ENCODE measurements at regions not wholly inside any gene's neighbourhood (a gene's known extent, or its start where the extent isn't known, plus 50 kb on each side); places are given as distances from the start of the nearest gene placed in this dataset.

GRCh38 chr13:76023652-76024051 lies 387.5 kb downstream of the LMO7 start:
- peak; percentile 73 for DNase-seq (ENCODE audit: low read depth)

- DNase-seq (ENCODE audit: low read depth) = no peak
These were observed 384.4 kb downstream of the LMO7 start for GRCh38 chr13:76020421-76020955.

DNA sequence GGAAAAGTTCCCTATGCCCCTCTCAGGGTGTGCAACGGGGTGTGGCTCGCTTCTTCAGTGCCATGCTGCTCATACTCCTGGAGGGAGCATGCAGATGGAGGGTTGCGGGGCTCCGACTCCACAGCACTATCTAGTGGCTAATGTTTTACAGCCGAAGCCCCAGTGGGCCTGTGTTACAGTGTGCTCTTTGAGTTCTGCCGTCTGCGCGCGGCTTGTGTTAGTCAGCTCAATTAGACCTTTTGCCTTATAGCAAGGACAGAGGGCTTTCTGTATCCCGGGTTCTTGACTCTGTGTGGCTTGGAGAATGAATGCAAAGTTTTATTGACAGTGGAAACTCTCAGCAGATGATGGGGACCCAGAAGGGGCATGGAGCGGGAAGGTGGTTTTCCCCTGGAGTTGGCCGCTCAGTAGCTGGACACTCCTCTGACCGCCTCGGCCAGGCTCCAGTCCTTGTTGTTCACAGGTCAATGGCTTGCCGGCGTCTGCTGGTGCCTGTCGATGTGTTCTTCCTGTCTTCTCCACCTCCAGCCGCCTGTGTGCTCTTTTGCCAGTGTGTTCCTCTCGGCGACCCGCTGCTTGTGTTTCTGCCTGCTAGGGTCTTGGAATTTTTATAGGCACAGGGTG lies 383.4 kb downstream of the LMO7 start:
- DNase-seq (ENCODE audit: low read depth) = peak; percentile 9

GRCh38 chr13:76017861-76018556 lies 381.9 kb downstream of the LMO7 start:
- no peak for DNase-seq (ENCODE audit: low read depth)

DNA sequence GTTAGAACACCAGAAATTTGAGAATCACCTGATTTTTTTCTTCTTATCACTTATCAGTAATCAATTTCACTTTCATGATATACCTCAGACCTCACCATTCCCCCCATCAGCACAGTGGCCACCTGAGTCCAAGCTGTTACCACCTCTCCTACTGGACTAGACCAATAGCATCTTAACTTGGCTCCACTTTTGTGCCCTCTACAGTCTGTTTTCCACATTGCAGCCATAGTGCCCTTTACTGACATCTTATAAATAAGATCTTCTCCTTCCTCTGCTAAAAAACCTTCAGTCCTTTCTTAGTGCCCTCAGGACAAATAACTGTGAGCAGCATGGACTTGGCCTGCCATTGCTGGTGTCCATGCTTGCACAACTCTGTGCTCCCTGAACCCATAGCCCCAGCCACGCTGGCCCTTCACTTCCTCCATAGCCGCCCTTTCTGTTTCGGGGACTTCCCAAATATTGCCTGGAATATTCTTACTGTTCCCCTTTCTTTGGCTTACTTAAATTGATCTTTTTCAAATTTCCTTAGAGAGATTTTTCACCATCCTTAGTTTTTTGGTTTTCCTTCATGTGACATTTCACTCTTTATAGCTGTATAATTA lies 380.8 kb downstream of the LMO7 start:
- DNase-seq (ENCODE audit: low read depth) = peak; percentile 28

GRCh38 chr13:76014406-76015318 lies 378.5 kb downstream of the LMO7 start:
- DNase-seq (ENCODE audit: low read depth) = peak; percentile 85

- DNase-seq (ENCODE audit: low read depth) = peak; percentile 17
These were observed 376.1 kb downstream of the LMO7 start for GRCh38 chr13:76012091-76012721.

DNA sequence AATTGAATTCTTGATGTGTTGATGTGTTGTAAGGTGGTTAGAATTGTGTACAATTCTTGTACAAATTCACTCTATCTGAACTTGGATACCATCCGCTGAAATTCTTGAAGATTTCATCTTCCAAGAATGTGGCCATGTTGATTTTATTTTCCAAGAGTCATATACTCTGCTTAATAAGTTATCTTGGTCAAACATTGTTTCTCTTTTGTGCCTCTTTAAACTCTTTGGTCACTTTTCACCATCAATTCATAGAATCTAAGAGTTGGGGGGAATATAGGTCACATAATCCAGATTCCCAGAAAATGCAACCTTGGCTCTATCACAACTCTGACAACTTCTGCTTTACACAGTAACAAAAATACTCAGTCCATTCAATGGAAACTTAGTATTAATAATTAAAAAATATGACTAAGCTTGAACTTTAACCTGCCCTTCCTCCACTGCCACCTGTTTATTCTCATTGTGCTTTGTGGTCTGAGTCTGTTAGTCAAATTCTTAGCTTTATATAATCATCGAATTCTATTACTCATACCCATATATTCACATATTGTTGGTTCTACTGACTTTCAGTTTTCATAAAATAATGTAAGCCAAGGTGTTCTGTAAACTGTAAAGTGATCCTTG lies 373.2 kb downstream of the LMO7 start:
- no peak for DNase-seq (ENCODE audit: low read depth)

DNA sequence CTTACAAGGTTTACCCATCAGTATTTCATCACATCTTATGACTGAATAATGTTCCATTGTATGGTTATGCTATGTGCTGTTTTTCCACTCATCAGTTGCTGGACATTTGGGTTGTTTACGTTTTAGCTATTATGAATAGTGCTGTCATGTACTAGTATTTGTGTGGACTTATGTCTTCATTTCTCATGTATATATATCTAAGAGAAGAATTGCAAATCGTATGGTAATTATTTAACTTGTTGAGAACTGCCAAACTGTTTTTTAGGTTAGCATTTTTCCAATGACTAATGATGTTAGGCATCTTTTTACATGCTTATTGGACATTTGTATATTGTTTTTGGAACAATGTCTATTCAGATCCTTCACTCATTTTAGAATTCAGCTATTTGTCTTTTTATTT lies 368.3 kb downstream of the LMO7 start:
- no peak for DNase-seq (ENCODE audit: low read depth)

- no peak for DNase-seq (ENCODE audit: low read depth)
These were observed 364.0 kb downstream of the LMO7 start for GRCh38 chr13:76000131-76000530.

DNA sequence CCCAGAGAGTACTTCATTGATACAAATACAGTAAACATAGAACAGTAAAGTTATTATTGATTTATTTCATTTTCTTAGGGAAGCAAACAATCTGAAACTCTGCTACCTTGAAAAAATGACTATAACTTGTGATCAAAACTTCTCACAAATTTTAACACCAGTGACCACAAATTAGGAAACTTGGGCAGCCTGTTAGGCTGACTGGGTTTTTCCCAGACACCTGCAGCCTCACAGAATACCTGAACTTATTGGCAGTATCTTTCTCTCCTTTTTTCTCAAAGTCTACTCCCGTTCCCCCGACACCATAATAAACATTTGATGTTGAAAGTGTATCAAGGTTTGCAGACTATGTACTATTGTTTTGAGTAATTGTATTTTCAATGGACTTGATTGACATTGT lies 360.5 kb downstream of the LMO7 start:
- no peak for DNase-seq (ENCODE audit: low read depth)

DNA sequence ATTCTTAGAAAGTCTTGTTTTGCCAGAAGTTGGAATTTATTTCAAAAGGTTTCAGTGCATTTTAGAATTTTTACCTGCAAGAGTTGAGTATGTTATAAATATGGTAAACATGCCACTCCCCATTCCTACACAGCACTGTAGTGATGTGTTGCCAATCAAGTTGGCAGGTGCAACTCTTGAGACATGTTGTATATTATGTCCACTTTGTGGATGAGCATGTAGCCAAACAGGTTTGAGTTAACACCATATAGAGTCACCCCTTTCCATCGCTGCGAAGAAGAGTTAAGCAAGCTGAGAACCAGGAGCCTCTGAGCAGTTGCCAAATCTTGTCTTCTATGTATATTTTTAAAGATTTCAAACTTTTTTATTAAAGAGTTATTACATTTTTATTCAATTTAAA lies 359.8 kb downstream of the LMO7 start:
- no peak for DNase-seq (ENCODE audit: low read depth)

DNA sequence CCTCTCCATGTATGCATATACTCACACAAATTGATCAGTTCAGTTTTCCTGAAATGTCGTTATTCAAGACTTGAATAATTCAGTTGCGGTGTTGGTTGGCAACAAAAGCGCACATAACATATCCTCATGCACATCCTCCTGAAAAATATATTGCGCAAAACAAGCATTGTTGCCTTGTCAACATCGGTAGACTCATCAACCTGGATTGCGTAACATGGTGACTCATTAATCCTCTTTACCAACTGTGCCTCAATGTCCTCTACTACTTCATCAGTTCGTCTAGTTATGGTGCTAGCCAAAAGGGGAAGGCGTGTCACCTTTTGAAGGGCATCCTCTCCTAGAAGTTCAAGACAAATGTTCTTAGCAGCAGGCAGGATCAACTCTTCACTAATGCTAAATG lies 357.7 kb downstream of the LMO7 start:
- peak; percentile 36 for DNase-seq (ENCODE audit: low read depth)

GRCh38 chr13:75993241-75993640 lies 357.1 kb downstream of the LMO7 start:
- no peak for DNase-seq (ENCODE audit: low read depth)

GRCh38 chr13:75986818-75987217 lies 350.7 kb downstream of the LMO7 start:
- no peak for DNase-seq (ENCODE audit: low read depth)

- no peak for DNase-seq (ENCODE audit: low read depth)
These were observed 349.0 kb downstream of the LMO7 start for GRCh38 chr13:75985132-75985531.

DNA sequence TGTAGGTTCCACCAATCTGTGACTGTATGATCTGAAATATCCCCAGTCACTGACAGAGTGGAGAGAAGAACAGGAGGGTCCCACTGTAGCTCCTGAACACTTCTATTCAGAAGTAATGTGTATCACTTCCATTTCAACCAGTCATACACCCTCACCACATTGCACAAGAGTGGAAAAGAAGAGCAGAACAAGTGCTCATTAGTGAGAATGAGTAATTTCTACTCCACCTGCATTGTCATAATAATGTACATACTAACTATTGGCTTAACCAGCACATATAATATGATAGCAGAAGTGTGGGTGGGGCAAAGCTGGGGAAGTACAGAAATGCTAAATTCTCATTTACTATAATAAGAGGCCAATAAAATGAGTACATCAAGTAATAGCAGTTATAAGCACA lies 342.7 kb downstream of the LMO7 start:
- no peak for DNase-seq (ENCODE audit: low read depth)

GRCh38 chr13:75968103-75968838 lies 332.1 kb downstream of the LMO7 start:
- DNase-seq (ENCODE audit: low read depth) = peak; percentile 58

DNA sequence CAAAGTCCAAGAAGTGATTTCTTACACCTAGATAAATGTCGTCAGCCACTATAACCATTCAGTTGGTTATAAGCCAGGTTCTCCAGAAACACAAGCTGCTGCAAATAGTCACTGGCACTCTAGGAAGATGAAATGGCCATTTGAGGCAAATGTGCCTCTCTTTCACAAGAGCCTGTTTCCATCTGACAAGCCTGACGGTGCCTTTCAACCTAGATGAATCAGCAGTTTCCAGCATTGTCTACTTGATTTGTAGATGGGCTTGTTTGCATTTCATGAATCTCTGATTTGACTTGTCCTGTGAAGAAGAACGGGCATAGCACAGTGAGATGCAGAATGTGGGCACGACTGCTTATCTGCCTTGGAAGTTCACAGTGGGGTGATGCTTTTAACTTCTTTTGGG lies 327.2 kb downstream of the LMO7 start:
- DNase-seq (ENCODE audit: low read depth) = no peak

GRCh38 chr13:75961911-75962310 lies 325.8 kb downstream of the LMO7 start:
- no peak for DNase-seq (ENCODE audit: low read depth)

All from HT1080 (cell line).